Hepatocyte (in vitro differentiated cells): ENCODE measurements at regions not wholly inside any gene's neighbourhood (a gene's known extent, or its start where the extent isn't known, plus 50 kb on each side); places are given as distances from the start of the nearest gene placed in this dataset.

Experiments used
- DNase-seq: peaks from one replicate; pipeline ENCODE4 v3.0.0-alpha.2; 2016; ENCODE audit warnings: low spot score
- H2AFZ ChIP-seq: fragments of 200-600 bp; sonication (generic); 2 replicates; pipeline ENCODE4 v1.6.0; 2016; ENCODE audit warnings: antibody characterized with exemption, mild to moderate bottlenecking
- H3K27ac ChIP-seq: fragments of 200-600 bp; sonication (generic); 2 replicates; pipeline ENCODE4 v1.5.1; 2016; ENCODE audit warnings: mild to moderate bottlenecking
- H3K27me3 ChIP-seq: fragments of 200-600 bp; sonication (generic); 2 replicates; pipeline ENCODE4 v1.6.1; 2016
- H3K36me3 ChIP-seq: fragments of 200-600 bp; sonication (generic); replicated peaks from 2 replicates; pipeline ENCODE4 v1.5.1; 2016; ENCODE audit warnings: low read depth; ENCODE audit not compliant: insufficient read depth
- H3K4me1 ChIP-seq: fragments of 200-600 bp; sonication (generic); 2 replicates; pipeline ENCODE4 v1.5.1; 2016; ENCODE audit warnings: mild to moderate bottlenecking, moderate library complexity; ENCODE audit not compliant: insufficient read depth
- H3K4me2 ChIP-seq: fragments of 200-600 bp; sonication (generic); 2 replicates; pipeline ENCODE4 v1.6.0; 2016
- H3K4me3 ChIP-seq: fragments of 200-600 bp; sonication (generic); 2 replicates; pipeline ENCODE4 v1.5.1; 2016; ENCODE audit warnings: mild to moderate bottlenecking
- H3K79me2 ChIP-seq: fragments of 200-600 bp; sonication (generic); 2 replicates; pipeline ENCODE4 v1.6.0; 2017; ENCODE audit warnings: mild to moderate bottlenecking
- H3K9me2 ChIP-seq: fragments of 200-600 bp; sonication (generic); replicated peaks from 2 replicates; pipeline ENCODE4 v1.6.0; 2017; ENCODE audit warnings: mild to moderate bottlenecking; ENCODE audit not compliant: insufficient read depth
- H3K9me3 ChIP-seq: fragments of 200-600 bp; sonication (generic); 2 replicates; pipeline ENCODE4 v1.5.1; 2016; ENCODE audit warnings: low read depth, mild to moderate bottlenecking
- H4K20me1 ChIP-seq: fragments of 200-600 bp; sonication (generic); 2 replicates; pipeline ENCODE4 v1.6.0; 2016; ENCODE audit warnings: mild to moderate bottlenecking; ENCODE audit not compliant: insufficient read depth, poor library complexity, severe bottlenecking
- EZH2 ChIP-seq: fragments of 200-600 bp; sonication (generic); IDR thresholded peaks from 2 replicates; pipeline ENCODE4 v1.6.1; 2016; ENCODE audit warnings: antibody characterized with exemption, mild to moderate bottlenecking, borderline replicate concordance
- EZH2phosphoT487 ChIP-seq: fragments of 200-600 bp; sonication (generic); IDR thresholded peaks from one replicate; pipeline ENCODE4 v1.6.1; 2018; ENCODE audit warnings: antibody characterized with exemption, mild to moderate bottlenecking, low read depth, moderate library complexity; ENCODE audit not compliant: unreplicated experiment, severe bottlenecking
- WGBS: methylation state at CpG from one replicate; pipeline ENCODE4 v1.1.6; 2016; ENCODE audit warnings: low lambda C conversion rate; ENCODE audit errors: missing lambda C conversion rate; 5-methylcytosine and 5-hydroxymethylcytosine counted together
- TF ChIP-seq, protein P1 (sequence below): fragments of 200-600 bp; sonication (generic); IDR thresholded peaks from 2 replicates; pipeline ENCODE4 v1.5.1; 2016; ENCODE audit warnings: antibody characterized with exemption, mild to moderate bottlenecking; ENCODE audit not compliant: poor library complexity

DNA sequence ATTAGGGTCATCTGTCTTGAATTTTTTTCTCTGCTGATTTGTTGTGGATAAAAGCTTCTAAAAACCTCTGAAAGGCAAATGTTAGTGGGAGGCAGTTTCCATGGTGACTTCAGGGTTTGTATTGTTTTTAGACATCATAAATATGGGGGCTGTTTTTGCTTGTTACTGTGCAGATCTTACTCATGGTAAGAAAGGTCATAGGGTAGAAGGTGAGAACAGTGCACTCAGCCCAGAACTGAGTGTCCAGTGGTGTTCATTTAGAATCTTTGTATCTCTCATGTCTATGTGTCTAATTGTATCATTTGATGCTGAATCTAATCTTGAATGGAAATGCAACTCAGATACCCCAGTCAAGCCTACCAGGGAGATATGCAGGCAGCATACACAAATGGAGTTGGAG is 609.8 kb downstream of the ZNF674 start:
- Histone ChIP-seq H3K4me2 (no peak overlapping the region), H4K20me1 (no peaks in the 10 kb centered on the region), H3K27ac (no peak overlapping the region), H3K4me3 (no peak overlapping the region), H3K36me3 (no peaks in the 10 kb centered on the region), H3K27me3 (no peaks in the 10 kb centered on the region), H2AFZ (no peak overlapping the region), H3K9me3 (no peaks in the 10 kb centered on the region), H3K9me2 (no peaks in the 10 kb centered on the region), H3K79me2 (no peaks in the 10 kb centered on the region), H3K4me1 (no peaks in the 10 kb centered on the region)
- TF ChIP-seq EZH2: no peak
- TF ChIP-seq, protein P1, sequence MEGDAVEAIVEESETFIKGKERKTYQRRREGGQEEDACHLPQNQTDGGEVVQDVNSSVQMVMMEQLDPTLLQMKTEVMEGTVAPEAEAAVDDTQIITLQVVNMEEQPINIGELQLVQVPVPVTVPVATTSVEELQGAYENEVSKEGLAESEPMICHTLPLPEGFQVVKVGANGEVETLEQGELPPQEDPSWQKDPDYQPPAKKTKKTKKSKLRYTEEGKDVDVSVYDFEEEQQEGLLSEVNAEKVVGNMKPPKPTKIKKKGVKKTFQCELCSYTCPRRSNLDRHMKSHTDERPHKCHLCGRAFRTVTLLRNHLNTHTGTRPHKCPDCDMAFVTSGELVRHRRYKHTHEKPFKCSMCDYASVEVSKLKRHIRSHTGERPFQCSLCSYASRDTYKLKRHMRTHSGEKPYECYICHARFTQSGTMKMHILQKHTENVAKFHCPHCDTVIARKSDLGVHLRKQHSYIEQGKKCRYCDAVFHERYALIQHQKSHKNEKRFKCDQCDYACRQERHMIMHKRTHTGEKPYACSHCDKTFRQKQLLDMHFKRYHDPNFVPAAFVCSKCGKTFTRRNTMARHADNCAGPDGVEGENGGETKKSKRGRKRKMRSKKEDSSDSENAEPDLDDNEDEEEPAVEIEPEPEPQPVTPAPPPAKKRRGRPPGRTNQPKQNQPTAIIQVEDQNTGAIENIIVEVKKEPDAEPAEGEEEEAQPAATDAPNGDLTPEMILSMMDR: no peak
- TF ChIP-seq EZH2phosphoT487: no peak
- no peak for DNase-seq

DNA sequence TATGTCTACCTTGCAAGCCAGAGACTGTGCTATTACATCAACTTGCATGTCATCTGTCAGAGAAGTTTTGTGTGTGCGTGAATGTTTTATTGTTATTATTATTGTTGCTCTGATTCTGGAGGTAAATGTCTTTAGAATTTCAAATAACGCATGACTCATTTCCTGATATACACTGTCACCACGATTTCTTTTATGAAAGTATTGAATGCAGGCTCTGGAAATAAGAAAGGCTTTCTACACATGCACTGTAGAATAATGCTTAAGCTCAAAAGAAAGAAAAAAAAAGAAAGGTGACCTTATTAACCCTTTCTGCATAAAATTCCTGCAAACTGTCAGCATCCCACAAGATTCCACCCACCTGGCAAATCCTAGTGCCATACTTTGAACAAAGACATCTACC is 632.9 kb downstream of the ZNF674 start:
- Histone ChIP-seq H3K4me1 (no peaks in the 10 kb centered on the region), H3K9me2 (no peaks in the 10 kb centered on the region), H2AFZ (no peak overlapping the region), H3K9me3 (no peaks in the 10 kb centered on the region), H3K4me2 (no peak overlapping the region), H4K20me1 (no peaks in the 10 kb centered on the region), H3K4me3 (no peak overlapping the region), H3K27ac (no peak overlapping the region), H3K36me3 (no peaks in the 10 kb centered on the region), H3K79me2 (no peaks in the 10 kb centered on the region), H3K27me3 (no peaks in the 10 kb centered on the region)
- TF ChIP-seq EZH2phosphoT487 (no peak), EZH2 (no peak)
- TF ChIP-seq, protein P1: no peak
- DNase-seq: no peak
- WGBS: 76% methylated on average over 3 of the region's 3 CpGs

DNA sequence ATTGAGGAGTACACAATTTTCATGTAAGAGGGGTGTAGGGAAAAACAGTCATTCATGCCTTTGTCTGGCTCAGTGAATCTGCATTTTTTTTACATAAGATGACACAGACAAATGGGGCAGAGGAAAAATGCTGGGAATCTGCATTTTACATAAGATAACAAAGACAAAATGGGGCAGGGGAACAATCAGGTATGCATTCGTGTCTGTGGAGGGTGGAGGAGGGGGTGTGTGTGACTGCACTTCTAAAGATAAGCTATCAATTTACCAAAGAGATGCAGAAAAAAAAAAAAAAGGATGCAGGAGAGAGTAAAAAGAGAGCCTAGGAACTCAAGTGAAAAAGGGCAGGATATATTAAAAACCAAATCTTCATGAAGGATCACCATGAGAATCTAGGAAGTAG is 637.4 kb downstream of the ZNF674 start:
- Histone ChIP-seq H4K20me1 (no peaks in the 10 kb centered on the region), H3K36me3 (no peaks in the 10 kb centered on the region), H3K79me2 (no peaks in the 10 kb centered on the region), H3K4me3 (no peak overlapping the region), H3K4me1 (no peaks in the 10 kb centered on the region), H3K9me2 (no peaks in the 10 kb centered on the region), H3K27me3 (no peaks in the 10 kb centered on the region), H3K27ac (no peak overlapping the region), H3K9me3 (no peaks in the 10 kb centered on the region), H3K4me2 (no peak overlapping the region), H2AFZ (no peak overlapping the region)
- WGBS: 60% methylated on average over 1 of the region's 1 CpG
- no peak for DNase-seq
- TF ChIP-seq EZH2 (no peak), EZH2phosphoT487 (no peak)
- TF ChIP-seq, protein P1: no peak

DNA sequence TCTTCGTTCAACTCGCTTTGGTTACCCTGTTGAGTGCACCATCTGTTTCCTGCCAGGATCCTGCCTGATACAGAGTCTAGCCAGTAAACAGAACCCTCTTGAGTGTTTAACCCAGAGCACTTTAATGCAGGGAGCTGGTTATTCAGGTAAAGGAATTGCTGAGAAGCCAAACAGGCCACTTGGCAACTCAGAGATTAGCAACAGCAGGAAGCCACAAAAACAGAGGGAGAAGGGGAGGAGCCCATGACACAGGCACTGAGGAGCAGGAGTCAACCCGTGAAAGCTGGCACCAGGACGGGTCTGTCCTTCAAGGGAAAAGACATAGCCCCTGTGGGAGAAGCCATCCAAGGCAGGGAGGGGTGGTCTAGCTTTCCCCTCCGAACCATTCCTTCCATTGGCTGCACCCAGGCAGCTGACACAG is 641.4 kb downstream of the ZNF674 start:
- Histone ChIP-seq H3K9me2 (no peaks in the 10 kb centered on the region), H3K9me3 (no peaks in the 10 kb centered on the region), H3K79me2 (no peaks in the 10 kb centered on the region), H3K4me1 (no peaks in the 10 kb centered on the region), H3K4me2 (no peak overlapping the region), H3K27me3 (no peaks in the 10 kb centered on the region), H2AFZ (no peak overlapping the region), H3K4me3 (no peak overlapping the region), H3K27ac (no peak overlapping the region), H3K36me3 (no peaks in the 10 kb centered on the region), H4K20me1 (no peaks in the 10 kb centered on the region)
- WGBS: 55% methylated on average over 5 of the region's 5 CpGs
- TF ChIP-seq, protein P1: no peak
- TF ChIP-seq EZH2: no peak
- no peak for TF ChIP-seq EZH2phosphoT487
- no peak for DNase-seq
